NCI-H524 treated with DMSO at 0.1 percent for 48 hours (cell line): ENCODE measurements at regions not wholly inside any gene's neighbourhood (a gene's known extent, or its start where the extent isn't known, plus 50 kb on each side); places are given as distances from the start of the nearest gene placed in this dataset.
"Not testable (repeated sequence)": the region's sequence is repeated elsewhere in the genome, so short reads cannot be mapped to it uniquely, and the experiment has no call there.

Experiments
- DNase-seq: peaks from one replicate; lab custom pipeline; 2025; lab: John Stamatoyannopoulos, UW

DNA sequence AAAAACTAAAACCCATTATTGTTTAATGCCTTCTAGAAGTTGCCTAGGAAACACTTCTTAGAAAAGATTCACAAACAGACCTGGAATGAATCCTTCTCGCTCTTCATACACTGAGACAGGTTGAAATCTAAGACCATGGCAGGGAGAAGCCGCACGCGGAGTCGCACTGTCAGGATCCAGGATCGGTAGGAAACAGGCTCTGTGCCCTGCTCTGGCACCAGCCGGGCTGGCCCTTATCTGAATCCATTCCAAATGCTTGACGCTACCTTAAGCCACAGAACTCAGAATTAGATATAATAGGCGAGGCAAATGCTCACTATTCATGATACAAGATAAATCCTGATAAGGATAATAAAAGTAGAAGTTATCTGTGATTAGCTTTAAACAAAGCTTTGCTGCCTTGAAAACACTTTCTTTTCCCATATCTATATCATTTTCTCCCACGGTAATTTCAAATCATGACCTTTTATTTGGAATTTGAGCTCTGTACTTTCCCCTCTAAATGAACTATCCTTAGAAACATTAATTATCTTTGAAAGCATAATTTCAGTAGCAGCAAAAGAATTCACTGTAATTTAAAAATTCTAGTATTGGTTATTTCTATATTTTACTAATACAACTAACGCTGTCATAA, 385.6 kb downstream of the IRS2 start:
- DNase-seq, result no peak

DNA sequence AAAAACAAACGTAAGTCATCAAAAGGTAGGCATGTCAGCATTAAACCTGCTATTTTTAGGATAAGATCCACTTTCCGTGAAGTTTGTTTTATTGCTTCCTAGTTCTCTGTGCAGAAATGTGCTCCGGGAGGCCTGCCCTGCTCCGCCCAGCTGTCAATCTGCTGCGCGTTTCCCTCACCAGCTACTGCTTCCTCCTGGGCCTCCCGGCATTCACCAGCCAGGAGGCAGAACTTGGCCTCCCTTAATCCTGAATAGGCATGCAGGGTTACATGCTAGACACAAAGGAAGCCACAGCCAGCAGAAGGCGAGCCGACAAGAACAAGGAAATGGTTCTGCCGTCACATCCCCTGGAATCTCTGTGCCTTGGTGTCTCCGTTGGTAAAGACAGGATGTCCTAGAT, 386.2 kb downstream of the IRS2 start:
- no peak for DNase-seq

DNA sequence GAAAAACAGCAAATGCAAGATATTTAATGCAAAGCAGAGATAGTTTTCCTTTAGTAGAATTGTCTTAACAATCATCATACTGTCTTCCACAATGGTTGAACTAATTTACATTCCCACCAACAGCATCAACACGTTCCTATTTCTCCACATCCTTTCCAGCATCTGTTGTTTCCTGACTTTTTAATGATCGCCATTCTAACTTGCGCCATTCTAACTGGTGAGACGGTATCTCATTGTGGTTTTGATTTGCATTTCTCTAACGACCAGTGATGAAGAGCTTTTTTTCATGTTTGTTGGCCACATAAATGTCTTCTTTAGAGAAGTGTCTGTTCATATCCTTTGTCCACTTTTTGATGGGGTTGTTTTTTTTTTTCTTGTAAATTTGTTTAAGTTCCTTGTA, 388.3 kb downstream of the IRS2 start:
- not testable (repeated sequence) for DNase-seq

DNA sequence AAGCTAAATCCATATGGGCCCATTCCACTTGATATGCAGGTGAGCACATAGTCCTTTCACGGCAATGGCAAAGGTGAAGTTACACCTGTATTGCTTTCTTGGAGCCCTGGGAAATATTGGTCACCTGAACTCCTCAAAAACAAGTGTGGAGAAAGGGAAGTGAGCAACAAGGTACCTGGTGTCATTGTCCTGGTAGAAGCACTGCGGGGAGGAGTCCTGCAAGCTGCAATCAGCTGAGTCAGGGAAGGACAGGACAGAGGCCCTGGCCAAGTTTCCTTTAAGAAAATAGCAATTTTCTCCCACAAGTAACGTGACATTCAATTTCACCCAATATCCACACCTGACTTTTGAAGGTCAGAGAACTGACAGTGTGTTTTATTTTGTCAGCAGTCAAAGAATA, 389.1 kb downstream of the IRS2 start:
- no peak for DNase-seq

DNA sequence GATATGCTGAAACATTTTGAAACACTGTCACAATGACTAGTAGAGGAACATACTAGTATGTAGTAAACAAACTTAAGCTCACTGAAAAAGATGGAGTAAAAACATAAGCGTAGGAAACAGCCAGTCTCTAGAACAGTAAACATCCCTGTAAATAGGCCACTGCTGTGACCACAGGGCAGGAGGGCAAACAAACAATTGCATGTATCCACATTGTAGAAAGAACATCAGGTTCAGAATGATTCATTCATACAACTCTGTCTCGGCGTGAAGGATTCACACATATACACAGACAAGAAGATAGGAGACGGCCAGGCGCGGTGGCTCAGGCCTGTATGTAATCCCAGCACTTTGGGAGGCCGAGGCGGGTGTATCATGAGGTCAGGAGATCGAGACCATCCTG, 390.1 kb downstream of the IRS2 start:
- DNase-seq, result no peak

DNA sequence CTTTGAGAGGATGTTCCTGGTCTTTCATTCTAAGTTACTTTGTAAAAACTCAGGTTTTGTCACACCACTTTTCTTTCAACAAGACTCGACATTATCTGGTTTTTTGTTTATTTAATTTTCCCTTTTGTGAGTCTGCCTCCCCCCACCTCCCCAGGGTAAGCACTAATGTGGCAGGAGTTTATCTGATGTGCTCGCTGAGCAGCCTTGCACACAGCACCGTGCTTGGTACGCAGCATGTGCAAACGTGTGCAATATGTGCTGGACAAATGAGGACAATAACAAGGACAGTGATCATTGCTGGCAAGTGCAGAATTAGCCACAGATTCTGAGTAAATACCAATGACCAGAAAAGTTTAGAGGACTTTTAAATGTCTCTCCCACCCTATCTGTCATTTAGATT, 391.4 kb downstream of the IRS2 start:
- DNase-seq, result no peak

DNA sequence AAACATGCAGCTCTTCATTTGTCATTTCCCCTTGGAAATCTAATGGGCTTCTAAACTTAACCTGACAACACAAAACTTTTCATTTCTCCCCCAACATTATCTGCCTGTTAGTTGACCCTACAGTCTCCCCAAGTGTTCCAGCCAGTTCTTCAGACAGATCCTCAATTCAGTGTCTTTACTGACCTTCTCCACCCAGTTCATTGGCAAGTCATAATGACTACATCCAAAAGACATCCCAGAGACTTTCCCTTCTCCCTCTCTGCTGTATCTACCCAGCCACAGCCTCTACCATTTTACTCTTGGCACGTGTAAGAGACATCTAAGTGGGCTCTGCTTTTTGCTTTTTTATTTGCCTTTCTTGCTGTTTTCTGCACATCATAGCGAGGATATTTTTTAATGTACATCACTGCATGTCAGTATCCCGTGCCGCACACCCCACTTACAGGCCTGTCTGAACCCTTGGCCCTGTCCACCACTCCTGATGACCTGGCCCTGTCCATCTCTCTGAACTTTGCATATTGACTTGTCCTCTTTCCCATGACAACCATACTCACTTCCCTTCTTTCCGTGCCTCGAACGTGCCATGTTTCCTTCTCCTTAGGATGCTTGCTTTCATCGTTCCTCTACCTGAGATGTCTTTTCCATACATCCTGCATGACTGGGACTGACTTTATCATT, 391.9 kb downstream of the IRS2 start:
- no peak for DNase-seq

DNA sequence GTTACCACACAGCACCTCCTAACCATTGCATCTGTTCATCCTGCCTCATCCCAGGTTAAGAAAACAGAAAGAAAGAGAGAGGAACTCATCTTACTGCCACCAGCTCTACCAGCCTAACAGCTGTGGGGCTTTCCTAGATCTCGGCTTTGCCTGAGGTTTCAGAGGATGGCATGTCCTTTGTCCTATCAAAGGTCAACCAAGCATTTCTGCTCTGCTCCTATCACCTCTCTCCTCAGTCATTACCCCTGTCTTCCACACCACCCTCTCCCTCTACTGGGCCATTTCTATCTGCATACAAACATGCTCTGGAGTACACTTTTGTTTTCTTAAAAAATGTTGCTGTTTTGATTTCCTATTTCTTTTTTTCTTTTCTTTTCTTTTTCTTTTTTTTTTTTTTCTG, 393.3 kb downstream of the IRS2 start:
- no peak for DNase-seq

DNA sequence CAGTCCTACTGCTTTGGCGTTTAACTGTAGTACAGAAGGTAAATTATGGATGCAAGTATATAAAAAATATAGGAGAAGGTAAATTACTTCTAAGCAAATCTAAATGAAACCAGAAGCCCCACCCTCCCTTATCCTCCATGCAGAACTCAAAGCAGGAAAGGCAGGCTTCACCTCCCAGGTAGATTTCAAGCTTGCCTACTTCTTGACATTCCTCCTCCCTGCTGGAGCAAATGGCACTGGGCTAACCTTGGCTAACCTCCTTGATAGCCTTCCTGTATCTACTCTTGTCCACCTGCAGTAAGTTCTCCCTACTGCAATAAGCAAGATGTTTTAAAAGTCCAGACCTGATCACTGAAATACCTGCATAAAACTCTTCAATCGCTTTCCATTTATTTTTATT, 396.0 kb downstream of the IRS2 start:
- no peak for DNase-seq

DNA sequence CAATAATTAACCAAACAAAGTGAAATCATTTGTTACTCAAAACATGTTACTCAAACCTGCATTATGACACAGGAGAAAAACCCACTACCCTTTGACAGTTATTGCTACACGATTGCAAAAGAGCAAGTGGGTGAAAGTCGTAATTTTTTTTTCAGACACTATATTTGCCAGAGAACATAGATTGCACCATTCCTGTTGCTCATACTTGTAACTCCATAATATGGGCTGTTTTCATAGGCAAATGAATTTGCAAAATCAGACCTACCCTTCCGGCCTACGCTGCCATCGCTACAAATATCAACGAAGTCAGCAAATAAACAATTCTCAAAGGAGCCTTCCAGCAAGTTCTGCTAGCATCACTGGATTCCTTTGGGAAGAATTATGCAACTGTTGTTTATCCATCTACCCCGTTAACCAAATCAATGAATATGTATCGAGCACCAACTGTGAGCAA, 396.5 kb downstream of the IRS2 start:
- DNase-seq, result no peak

DNA sequence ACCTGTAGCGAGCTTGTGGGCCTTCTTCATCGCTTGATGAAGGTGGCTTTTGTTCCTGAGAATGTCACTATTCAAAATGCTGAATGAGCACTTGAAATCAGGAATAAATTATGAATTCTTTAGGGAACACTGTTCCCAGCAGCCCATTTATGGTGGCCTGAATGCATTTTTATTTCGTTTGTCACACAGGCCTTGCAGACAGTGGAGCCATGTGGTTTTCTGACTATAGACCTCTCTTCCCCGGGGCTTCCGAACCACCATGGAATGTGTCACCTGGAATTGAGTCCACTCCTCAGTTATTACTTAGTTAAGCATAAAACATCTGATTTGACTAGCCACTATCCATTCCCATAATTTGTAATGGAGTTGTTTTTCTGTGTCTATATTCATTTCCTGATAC, 396.9 kb downstream of the IRS2 start:
- DNase-seq, result no peak

DNA sequence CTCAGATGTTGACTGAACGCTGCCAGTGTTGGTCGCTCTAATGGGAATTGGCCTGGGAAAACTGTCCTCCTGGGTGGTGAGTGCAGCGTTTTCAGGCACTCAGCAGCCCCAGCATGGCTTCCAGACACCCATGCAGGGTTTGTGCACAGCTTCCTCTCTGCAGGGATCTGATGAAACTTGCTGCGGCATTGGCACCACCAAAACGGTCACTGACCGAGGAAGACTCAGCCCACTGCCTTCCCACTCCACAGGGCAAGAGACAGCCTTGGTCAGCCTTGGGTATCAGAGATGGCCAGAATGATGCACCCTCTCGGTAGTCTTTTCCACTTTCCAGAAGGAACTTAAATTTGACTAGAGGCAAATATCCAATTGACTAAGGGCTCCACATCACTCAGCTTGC, 398.9 kb downstream of the IRS2 start:
- DNase-seq, result no peak

DNA sequence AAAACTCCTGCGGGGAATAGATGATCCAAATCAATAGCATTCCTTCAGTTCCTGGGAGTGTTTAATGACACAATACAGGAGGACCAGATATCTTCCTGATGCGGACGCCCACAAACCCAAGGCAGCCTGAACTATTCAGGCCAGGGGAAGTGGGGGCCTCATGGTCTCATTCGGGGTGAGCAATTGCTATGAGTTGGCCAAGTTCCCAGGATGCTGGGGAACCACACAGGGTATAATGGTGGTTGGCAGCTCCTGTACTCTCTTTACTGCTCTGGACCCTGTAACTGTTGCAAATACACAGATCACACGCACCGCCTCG, 401.2 kb downstream of the IRS2 start:
- DNase-seq, result no peak

DNA sequence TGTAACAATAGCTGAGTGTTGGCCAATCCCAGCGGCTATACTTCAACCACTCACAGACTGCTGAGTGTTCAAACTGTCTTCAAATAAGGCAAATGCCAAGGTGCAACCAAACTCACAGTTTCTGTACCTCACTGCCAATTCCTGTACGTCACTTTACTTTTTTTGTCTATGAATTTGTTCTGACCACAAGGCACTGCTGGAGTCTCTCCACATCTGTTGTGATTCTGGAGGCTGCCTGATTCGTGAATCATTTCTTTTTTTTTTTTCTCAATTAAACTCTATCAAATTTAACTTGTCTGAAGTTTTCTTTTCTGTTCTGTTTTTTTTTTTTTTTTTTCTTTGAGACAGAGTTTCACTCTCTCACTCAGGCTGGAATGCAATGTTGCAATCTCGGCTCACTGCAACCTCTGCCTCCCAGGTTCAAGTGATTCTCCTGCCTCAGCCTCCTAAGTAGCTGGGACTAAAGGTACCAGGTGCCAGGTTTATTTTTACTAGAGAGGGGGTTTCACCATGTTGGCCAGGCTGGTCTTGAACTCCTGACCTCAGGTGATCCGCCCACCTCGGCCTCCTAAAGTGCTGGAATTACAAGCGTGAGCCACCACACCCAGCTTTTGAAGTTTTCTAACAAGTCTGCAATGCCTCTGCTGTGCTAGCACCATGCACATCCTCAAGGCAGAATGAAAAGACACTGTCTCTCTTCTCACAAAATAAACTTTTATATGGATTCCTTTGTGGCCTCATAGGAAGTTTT, 401.7 kb downstream of the IRS2 start:
- DNase-seq, result no peak

DNA sequence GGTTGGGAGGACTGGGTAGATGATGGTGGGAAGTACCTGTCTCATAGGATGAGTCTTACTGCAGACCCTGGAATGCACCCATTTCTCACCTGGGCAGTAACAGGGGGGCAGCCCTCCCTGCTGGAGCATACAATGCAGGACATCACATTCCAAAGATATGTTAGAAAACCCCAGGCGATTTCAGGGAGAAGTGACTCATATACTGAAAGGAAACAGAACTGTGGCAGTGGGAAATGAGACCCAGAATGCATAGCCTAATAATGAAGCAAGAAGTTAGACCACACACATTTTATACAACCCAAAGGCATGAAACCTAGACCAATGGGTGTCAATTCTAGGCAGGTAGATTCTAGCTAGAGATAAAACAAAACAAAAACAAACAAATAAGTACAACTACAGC, 402.7 kb downstream of the IRS2 start:
- DNase-seq, result no peak

DNA sequence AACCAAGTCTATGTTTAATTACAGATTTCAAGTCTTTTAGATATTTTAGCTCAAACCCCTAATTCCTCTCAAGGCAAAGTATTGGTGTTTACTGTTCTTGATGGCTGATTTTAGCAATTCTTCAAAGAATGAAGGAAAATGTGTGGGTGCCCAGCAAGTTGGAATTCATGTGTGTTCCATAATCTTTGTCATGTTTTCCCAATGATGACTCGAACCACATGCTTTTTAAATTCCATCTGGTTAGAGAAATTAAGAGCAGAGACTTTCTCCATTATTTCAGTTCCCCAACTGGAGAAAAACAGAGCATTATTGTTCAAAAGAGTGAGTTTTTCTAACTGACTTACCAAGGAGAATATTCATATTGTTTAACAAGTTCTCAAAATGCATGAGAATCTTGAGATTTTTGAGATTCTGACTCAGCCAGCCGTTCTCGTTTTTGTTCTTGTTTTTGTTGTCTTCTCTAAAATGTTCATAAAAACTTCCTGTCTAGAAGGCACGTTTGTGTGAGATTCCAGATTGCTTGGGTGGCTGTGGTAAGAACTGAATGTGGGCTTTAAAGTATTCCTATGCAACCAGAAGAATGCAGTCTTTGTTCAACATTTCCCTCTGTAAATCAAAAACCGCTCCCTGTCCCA, 404.7 kb downstream of the IRS2 start:
- no peak for DNase-seq

DNA sequence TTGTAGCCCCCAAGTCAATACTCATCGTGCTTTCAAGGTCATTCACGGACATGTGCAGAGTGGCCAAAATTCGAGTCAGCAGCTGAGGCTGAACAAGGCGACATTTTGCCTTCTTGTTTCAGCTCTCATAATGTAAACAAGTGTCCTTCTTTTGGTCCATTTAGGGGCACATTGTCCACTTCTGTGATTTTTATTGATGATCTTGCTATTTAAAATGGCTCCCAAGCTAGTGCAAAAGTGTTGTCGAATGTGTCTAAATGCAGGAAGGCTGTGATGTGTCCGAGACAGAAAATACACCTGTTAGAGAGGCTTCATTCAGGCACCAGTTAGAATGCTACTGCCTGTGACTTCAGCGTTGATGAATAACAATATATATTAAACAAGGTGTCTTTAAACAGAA, 405.9 kb downstream of the IRS2 start:
- DNase-seq, result no peak

DNA sequence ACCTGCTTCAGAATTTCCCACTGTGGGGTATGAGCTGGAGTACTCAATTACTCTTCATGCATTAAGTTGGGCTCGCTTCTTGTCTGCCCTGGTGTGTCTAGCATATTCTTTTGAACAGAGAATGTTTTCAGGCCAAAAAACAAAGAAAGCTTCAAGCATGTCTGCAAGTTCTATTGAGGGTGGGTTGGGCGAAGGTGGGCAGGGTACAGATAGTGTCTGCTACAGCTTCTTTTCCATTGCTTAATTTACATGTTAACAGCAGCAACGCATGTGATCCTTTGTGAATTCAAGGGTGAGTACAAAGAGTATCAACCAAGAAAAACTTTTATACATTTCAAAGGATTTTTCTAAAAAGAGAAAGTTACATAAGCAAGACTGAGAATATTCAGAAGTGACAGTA, 406.5 kb downstream of the IRS2 start:
- no peak for DNase-seq

DNA sequence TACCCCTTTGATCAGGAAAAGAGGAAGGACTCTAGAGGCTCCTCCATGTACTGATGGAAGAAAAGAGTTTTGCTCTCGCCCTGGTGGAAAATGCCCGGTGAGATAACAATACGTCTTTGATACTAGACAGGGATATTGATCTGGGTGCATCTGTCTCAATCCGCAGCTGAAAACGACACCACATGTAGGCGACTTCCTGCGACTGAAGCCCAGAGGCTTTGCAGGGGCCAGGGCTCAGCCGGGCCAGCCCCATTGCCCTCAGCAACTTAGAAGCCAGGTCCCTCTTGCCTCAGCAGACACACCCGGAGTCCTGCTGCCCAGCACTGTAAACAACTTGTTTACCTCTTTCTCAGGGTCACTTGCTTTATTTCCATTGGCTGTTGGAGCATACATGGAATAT, 409.4 kb downstream of the IRS2 start:
- no peak for DNase-seq

DNA sequence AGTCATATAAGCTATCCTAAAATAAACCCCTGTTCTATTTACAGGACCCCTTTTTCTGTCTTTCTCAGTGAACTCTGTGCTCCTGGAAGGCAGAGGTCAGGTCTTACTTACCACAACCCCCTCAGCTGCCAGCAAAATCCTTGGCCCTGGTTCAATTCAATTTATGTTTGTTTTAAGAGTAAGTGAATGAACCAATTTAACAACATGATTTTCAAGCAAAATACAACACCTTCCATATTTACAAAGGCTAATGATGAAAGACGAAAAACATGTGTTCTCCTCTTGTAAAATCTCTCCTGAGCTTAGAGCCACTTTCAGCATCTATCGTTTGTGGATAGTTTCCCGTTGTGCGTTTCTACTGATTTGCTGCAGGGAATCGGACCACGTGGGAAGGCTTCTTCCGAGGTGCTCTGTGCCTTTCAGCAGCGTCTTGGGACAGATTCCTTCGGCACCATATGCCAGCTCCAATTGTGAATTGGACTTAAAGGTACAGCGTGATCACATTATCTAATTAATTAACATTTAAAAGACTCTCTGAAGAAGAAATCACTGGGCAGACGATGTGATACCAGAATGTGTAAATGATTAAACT, 411.7 kb downstream of the IRS2 start:
- no peak for DNase-seq

DNA sequence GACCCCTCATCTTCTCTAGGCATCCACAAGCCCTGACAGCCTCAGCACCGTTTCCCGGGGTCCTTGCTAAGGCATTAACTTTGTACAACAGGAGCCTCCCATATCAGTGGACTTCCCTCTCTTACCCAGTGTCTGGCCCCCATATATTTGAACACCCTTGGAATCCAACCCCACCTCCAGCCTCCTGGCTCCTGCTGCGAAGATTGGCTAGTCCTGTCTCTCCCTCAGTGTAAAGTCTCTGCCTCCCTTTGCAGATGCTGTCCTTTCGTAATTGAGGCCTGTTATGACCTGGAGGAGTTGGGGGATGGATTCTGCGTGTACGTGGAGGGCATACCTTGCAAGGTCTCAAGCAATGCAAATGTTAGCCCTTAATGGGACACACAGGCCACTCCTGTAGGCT, 413.7 kb downstream of the IRS2 start:
- DNase-seq, result no peak

DNA sequence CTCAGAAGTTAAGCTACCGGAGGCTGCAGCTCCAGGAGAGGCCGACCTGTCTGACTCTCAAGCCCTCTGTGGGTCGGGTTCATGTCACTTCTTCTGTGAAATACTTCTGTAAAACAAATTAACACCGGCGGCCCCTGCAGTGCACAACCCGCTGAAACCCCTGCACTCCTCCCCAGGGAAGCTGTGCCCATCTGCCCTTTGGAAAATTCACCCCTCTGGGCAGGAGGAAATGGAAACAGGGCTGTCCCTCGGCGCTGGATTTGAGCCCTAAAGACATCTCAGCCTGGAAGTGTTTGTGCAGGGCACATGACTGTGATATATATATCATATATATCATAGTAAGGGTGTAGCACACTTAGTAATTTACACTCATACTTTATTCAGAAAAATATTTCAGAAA, 415.3 kb downstream of the IRS2 start:
- no peak for DNase-seq

DNA sequence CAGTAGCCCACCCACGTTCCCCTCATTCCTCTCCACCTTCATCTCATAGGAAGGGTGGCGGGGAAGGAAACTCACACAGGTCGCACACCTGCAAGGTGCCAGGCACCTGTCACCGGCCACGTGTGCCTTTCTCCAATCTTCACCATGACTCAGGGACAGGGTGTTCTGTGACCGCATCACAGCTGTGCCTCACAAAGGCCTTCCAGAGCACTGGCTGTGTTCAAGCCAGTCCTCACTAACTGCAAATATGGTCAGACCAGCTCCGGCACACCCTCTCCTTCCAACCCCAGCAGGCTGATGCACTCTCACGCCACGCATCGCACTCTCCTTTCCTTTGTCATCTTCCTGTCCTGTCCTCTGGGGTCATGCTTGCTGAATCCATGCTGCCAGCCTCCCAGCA, 415.9 kb downstream of the IRS2 start:
- no peak for DNase-seq
